GM12864 (cell line): ENCODE measurements at regions not wholly inside any gene's neighbourhood (a gene's known extent, or its start where the extent isn't known, plus 50 kb on each side); places are given as distances from the start of the nearest gene placed in this dataset.

ENCODE experiments used
- DNase-seq: peaks from one replicate; pipeline ENCODE4 v3.0.0-alpha.2; 2011; ENCODE audit warnings: low read depth
- H3K4me3 ChIP-seq: 2 replicates; pipeline ENCODE4 v1.5.1; 2011; ENCODE audit warnings: mild to moderate bottlenecking, low read depth, low read length, control low read depth
- TF ChIP-seq, protein P1 (sequence below): IDR thresholded peaks from 2 replicates; pipeline ENCODE4 v1.5.1; 2011; ENCODE audit warnings: low read depth, mild to moderate bottlenecking, moderate library complexity, low read length, control low read depth, inconsistent platforms; ENCODE audit errors: missing control alignments

DNA sequence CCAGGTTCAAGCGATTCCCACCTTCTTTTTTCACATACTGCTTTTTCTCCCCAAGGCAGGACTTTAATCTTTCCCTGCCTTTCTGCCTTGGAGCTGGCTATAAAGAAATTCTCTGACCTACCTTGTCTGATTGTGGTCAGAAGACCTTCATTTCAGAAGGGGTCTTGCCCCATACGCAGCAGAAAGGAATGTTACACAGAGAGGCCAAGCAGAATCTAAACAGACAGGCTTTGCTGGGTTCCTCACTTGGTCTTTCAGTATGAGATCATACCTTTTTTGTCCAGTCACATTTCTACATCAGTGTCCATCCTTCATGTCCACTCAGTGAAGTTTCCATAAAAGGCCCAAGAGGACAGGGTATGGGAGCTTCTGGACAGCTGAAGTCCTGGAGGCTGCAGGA, 108.3 kb upstream of the RBPJ start:
- TF ChIP-seq, protein P1, sequence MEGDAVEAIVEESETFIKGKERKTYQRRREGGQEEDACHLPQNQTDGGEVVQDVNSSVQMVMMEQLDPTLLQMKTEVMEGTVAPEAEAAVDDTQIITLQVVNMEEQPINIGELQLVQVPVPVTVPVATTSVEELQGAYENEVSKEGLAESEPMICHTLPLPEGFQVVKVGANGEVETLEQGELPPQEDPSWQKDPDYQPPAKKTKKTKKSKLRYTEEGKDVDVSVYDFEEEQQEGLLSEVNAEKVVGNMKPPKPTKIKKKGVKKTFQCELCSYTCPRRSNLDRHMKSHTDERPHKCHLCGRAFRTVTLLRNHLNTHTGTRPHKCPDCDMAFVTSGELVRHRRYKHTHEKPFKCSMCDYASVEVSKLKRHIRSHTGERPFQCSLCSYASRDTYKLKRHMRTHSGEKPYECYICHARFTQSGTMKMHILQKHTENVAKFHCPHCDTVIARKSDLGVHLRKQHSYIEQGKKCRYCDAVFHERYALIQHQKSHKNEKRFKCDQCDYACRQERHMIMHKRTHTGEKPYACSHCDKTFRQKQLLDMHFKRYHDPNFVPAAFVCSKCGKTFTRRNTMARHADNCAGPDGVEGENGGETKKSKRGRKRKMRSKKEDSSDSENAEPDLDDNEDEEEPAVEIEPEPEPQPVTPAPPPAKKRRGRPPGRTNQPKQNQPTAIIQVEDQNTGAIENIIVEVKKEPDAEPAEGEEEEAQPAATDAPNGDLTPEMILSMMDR: no peak
- DNase-seq: no peak
- H3K4me3 ChIP-seq: no peak overlapping the region

DNA sequence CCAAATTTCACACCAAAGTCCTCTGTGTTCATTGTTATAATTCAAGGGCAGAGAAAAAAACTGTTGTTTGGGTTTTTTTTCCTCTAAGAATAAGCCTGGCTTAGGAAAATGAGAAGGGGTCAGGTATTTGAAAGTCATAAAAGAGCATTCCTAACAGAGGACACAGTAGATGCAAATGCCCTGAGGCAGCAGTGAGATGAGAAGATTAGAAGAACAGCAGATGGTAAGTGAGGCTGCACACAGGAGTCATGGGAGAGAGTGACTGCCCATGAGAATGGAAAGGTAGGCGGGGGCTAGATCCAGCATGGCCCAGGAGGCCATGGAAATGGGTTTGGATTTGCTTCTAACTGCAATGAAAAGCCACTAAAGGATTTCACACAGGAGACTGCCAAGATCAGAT, 107.5 kb upstream of the RBPJ start:
- no peak for DNase-seq
- TF ChIP-seq, protein P1: no peak
- no peak overlapping the region for H3K4me3 ChIP-seq

DNA sequence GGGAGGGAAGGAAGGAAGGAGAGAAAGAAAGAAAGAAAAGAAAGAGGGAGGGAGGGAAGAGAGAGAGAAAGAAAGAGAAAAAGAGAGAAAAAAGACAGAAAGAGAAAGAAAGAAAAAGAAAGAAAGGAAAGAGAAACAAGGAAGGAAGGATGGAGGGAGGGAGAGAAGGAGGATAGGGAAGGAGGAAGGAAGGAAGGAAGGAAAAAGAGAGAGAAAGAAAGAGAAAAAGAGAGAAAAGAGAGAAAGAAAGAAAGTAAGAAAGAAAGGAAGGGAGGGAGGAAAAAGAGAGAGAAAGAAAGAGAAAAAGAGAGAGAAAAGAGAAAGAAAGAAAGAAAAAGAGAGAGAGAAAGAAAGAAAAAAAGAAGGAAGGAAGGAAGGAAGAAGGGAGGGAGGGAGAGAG, 105.8 kb upstream of the RBPJ start:
- DNase-seq: no peak
- H3K4me3 ChIP-seq: no peak overlapping the region
- TF ChIP-seq, protein P1: no peak

DNA sequence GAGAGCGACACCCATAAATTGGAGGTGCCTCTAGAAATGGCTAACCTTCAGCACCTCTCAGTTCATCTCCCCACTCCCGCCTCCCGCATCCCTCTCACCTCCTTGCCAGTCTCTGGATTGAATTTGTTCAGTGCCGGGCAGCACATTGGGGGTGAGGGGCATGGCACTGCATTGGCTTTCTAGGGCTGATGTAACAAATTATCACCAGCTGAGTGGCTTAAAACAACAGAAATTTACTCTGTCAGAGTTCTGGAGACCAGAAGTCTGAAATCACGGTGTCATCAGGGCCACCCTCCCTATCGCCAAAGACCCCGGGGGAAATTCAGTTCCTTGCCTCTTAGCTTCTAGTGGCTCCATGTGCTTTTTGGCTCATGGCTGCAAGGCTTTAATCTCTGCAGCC, 105.1 kb upstream of the RBPJ start:
- TF ChIP-seq, protein P1: no peak
- DNase-seq: no peak
- H3K4me3 ChIP-seq: no peak overlapping the region

DNA sequence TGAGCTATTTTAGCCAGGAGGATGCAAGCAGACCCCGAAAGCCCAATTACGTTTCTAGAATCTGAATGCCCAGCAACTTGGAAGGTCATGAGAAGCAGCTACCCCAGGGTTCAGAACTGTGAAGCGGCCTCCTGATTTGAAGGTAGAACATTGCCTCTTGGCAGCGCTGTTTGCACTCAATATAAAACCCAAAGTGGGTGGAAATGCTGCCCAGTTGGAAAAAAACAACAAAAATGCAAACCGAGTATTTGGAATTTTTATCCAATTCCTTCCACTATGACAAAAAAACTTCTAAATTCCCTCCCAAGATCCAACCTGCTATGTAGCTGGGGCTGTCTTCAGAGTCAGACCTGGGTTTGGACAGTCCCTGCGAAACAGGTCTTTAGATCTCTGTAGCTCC, 103.3 kb upstream of the RBPJ start:
- no peak for DNase-seq
- TF ChIP-seq, protein P1: no peak
- H3K4me3 ChIP-seq: no peak overlapping the region

DNA sequence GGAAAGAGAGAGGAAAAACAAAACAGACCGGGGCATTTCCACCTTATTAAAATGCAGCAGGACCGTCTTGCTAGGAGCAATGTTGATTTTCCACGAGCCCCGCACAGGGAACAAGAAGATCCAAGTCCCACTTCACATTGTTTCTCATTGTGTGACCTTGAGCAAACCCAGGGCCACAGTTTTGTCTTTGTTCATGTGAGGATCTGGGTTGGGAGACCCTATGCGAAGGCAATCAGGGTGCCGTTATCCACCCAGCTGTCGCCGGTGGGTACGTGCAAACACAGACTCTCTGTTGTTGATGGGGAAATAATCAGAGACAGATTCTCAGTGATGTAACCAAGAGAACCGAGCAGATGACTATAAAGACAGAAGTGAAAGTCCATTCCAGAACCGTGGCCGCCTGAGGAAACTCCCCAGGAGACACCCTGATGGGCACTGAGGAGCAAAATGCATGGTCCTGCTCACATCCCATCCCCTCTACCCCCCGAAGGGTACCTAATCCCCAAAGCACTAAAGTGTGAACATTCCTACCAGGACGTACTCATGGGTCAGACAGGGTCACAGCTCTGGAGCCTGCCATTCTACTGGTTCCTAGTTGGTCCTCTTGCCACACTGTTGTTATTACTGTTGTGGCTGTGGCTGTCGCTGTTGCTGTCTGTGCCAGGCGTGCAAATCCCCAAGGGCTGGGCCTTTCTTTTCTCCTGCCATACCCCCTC, 102.7 kb upstream of the RBPJ start:
- peak; percentile 10 for DNase-seq
- TF ChIP-seq, protein P1: no peak
- H3K4me3 ChIP-seq: no peak overlapping the region
